Renal cortical epithelial cell (primary cell): ENCODE measurements at regions not wholly inside any gene's neighbourhood (a gene's known extent, or its start where the extent isn't known, plus 50 kb on each side); places are given as distances from the start of the nearest gene placed in this dataset.

Experiments
- DNase-seq: peaks from one replicate; pipeline ENCODE4 v3.0.0-alpha.2; 2011; ENCODE audit warnings: low read depth

DNA sequence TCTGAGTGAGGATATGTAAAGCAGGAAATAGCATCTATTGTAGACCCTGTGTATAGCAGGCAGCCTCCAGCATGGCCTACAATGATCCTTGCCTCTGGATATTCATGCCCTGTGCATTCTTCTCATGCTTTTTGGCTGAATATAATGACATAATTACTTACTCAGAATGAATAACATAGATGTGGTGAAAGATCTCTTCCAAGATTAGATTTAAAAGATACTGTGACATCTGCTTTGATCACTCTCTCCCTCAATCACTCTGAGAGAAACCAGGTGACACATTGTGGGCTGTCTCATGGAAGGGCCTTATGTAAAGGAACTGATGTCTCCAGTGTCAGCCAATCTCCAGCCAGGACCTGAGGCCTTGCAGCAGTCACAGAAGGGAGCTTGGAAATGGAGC is 376.7 kb downstream of the DNAH5 start:
- DNase-seq, result peak; percentile 63

GRCh38 chr5:13566871-13567339 is 377.6 kb downstream of the DNAH5 start:
- DNase-seq, result peak; percentile 88

DNA sequence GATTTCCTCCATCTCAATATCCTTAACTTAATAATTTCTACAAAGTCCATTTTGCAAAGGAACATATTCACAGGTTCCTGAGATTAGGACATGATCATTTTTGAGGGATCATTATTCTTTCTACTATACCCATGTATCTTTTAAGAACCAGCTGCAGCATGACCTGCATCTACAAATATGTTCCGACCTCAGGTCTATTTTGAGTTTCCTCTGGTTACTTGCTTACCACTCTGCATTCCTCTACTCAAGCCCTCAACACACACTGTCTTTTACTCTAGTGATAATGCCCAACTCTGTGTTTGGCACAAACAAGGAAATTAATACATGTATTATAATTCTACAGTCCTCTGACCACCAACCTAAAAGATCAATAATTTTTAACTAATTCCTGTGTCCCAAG is 386.1 kb downstream of the DNAH5 start:
- no peak for DNase-seq

DNA sequence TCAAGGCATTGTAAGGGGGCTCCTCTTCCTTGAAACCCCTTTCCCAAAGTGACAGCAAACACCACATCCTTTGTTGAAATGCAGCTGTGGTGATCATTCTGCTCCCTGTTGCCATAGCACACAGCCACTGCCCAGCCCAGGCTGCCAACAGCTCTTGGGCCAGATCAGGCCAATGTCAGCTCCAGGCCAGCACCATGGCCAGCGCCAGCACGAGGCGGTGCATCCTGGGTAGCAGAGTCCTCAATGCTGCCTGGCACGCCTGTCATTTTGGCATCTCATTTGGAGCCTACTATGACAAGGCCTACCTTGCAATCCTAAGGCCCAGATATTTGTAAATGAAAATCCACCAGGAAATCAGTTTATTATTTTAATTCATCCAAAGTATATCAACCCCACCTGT is 390.6 kb downstream of the DNAH5 start:
- DNase-seq, result peak; percentile 14

DNA sequence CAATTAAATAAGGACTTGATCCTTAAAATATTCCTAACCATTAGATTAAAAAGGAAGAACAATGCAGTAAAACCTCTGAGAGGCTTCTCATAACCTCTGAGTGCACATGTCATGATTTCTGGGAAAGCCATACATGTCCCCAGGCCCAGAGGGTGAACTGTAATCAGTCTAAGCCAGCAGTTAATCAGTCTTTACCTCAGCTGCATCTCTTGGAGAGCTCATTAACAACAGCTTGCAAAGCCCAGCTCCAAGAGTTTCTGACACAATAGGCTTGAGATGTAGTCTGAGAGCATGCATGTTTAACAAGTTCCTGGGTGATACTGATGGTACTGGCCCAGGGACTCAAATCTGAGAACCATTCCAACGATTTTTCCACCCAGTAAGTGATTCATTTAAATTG is 392.1 kb downstream of the DNAH5 start:
- DNase-seq, result no peak

GRCh38 chr5:13551645-13552044 is 392.8 kb downstream of the DNAH5 start:
- no peak for DNase-seq

- no peak for DNase-seq
Observed at GRCh38 chr5:13540168-13540750, 404.2 kb downstream of the DNAH5 start.

- DNase-seq, result no peak
Observed at GRCh38 chr5:13536933-13537332, 407.6 kb downstream of the DNAH5 start.

- no peak for DNase-seq
Observed at GRCh38 chr5:13533833-13534232, 410.7 kb downstream of the DNAH5 start.

DNA sequence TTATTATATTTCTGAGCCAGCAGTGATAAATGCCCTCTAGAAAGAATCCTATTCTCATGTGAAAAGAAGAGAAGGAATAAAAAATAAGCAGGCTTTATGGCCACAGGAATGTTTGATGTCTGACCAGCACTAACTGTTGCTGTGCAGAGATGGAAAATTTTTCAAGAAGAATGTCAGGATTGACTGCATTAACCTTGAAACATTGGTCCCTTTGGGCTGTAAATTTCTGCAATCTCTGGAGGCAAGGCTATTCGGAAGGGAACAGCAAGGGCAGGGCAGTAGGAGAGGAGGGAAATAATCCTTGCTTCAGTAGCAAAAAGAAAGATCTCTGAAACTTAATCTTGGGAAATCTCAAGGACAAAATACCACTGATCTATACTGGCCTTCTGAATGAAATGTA is 415.2 kb downstream of the DNAH5 start:
- DNase-seq, result no peak

DNA sequence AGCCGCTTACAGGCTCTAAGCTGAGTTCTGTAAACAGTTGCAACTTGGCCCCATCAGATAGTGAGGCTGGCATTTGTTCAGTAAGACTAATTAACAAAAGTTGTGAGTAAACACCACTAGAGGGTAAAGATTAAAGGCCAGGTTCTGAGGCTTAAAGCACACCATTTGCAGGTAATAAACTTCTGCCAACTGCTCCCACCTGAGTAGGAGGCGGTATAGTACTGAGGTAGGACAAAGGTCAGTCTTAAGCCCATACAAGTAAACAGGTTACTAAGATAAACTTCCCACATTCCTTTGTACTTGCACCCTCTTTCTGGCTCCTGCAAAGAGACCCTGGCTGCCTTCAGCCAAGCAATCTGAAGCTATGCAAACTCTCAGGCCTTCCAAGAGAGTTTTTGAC is 419.6 kb downstream of the DNAH5 start:
- no peak for DNase-seq

- DNase-seq, result no peak
Observed at GRCh38 chr5:13519131-13519530, 425.4 kb downstream of the DNAH5 start.

DNA sequence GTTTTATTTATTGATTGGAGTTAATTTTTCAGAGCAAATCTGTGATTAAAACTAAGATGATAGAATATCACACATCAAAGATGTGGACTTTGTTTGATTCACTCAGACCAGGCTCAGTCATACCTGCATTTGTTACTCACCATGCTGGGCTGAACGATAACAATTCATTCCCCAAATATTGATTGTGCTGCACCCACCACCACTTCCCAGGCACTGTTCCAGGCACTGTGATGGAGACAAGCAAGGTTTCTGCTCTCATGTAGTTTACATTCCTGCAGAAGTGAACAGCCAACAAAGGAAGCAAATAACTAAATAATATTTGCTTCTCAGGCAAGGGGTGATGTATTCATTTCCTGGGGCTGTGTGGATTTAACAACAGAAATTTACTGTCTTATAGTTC is 428.3 kb downstream of the DNAH5 start:
- DNase-seq, result no peak

DNA sequence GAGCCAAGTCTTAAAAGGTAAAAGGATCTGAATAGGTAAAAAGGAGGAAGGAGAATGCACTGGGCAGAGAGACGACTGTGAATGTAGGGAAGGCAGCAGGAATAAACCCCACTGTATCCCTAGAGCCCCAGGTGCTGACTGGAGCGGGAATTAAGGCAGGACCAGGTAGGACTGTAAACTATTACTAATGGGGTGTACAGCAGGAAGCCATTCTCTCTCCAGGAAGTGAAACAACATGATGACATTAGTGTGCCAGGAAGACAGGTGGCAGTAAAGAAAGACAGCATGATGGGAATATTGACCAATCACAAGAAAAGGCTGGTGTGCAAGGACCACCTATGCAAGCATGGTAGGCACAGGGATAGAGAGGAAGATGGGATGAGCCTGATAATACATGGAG is 433.0 kb downstream of the DNAH5 start:
- no peak for DNase-seq

DNA sequence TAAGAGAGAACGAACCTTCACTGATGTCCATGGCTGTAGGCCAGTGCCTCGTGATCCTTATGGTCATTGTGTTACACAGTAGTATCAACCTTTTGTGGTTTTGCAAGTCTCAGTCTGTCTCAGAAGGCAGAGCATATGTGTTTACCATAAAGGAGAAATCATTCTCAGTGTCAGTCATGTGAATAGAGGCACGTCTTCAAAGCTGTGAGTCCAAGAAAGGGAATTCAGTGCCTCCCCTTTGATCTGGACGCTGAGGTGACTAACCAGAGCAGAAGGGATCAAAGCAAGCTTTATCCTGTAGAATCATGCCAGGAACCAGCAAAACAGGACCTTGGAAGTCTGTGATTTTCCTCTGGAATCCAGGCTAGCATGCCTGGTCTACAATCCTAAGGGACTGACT is 433.9 kb downstream of the DNAH5 start:
- no peak for DNase-seq

- peak; percentile 13 for DNase-seq
Observed at GRCh38 chr5:13508559-13508958, 435.9 kb downstream of the DNAH5 start.

DNA sequence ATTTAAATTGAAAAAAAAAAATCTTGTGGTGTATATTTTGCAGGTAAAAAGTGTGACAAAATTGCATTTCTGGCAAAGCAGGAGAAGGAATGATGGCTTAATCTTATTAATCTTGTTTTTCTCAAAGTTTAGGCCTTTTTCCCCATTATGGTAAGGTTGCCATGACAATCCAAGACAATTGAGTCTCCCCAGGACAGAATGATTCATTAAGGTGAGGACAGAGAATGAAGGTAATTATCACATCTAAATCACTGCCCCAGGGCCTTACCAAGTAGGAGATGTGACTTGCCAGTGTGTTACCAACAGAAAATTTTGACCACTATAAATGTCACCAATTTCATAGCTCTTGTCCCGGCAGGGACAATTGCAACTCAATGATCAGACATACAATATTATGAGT is 439.2 kb downstream of the DNAH5 start:
- no peak for DNase-seq

DNA sequence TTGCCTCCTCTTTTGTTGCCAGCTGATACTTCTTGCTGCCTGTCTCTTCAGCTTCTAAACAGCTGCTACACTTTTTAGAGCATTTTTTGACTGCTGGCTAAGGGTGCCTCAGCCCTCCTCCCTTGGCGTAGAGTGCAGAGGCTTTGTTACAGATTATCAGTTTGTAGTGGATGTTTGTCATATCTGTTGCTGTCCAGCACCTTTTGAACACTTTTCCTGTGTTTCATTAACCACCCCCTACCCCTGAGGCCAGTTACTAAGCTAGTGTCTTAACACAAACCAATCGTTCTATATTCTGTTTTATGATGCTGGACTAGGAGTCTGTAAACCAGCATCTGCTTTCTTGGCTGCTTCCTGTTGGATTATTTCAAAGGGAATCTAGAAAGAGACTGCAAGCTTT is 441.5 kb downstream of the DNAH5 start:
- no peak for DNase-seq

DNA sequence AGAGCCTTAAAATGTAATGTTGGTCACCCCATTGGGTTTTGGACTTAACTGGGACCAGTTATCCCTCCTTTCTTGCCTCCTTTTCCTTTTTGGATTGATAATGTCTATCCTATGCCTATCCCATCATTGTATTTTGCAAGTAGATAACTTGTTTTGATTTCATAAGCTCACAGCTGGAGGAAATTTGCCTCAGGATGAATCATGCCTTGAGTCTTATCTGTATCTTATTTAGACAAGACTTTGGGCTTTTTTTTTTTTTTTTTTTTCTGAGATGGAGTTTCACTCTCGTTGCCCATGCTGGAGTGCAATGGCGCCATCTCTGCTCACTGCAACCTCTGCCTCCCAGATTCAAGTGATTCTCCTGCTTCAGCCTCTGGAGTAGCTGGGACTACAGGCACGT is 443.3 kb downstream of the DNAH5 start:
- no peak for DNase-seq

DNA sequence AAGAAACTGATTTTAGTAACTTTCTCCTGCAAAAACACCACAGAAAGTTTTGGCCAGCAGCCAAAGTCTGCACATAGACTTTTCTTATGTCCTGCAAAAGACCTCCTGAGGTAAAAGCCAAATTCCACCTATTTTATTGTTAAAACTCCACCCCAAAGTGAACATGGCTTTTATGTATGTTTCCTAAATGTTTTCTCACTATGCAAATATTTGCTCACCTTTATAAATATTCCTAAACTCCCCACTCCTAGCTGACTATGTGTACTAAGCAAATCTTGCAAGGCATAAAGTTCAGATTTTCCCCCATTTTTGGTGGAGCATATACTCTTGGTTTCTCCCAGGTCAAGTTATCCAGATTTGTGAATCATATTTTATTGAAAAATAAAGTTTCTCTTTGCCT is 446.2 kb downstream of the DNAH5 start:
- DNase-seq, result no peak

DNA sequence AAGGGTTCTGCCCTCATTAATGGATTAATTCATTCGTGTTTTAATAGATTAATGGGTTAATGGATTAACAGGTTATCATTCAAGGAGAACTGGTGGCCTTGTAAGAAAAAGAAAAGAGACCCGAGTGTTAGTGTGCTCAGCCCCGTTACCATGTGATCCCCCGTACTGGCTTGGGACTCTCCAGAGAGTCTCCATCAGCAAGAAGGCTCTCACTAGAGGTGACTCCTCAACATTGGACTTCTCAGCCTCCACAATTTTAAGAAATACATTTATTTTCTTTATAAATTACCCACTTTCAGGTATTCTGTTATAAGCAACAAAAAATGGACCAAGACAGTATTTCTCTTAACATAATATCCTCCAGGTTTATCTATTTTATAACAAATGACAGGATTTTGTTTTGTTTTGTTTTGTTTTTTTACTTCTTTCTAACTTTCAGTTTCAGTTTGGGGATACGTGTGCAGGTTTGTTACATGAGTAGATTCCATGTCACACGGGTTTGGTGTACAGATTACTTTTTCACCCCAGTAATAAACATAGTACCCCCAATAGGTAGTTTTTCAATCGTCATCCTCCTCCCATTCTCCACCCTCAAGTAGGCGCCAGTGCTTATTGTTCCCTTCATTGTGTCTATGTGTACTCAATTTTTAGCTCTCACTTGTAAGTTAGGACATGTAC is 456.1 kb downstream of the DNAH5 start:
- no peak for DNase-seq

DNA sequence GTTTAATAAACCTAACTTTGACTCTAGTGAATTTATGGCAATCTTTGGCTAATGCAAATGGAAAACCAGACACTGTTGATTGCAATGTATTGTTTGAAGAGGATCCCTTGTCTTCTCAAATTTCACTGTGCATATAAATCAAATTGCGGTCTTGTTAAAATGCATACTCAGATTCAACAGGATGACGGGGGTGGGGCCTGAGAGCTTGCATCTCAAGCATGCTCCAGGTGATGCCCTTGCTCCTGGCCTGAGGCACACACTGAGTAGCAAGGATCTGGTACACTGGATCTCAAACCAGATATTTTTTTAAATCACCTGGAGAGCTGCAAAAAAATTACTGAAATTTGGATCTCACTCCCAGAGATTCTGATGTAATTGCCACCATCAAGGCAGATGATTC is 463.7 kb downstream of the DNAH5 start:
- no peak for DNase-seq

- DNase-seq, result peak; percentile 54
Observed at GRCh38 chr5:13478831-13479465, 465.5 kb downstream of the DNAH5 start.
